ENCODE measurements at regions not wholly inside any gene's neighbourhood (a gene's known extent, or its start where the extent isn't known, plus 50 kb on each side); places are given as distances from the start of the nearest gene placed in this dataset.
"Not testable (repeated sequence)": the region's sequence is repeated elsewhere in the genome, so short reads cannot be mapped to it uniquely, and the experiment has no call there.

- DNase-seq (ENCODE audit: low spot score): not testable (repeated sequence)
These were observed 113.4 kb downstream of the XPNPEP1 start for GRCh38 chr10:109809954-109810353.

- DNase-seq (ENCODE audit: low spot score): not testable (repeated sequence)
These were observed 122.1 kb downstream of the XPNPEP1 start for GRCh38 chr10:109801191-109801590.

GRCh38 chr10:109790647-109791046 lies 132.7 kb downstream of the XPNPEP1 start:
- DNase-seq (ENCODE audit: low spot score): no peak

GRCh38 chr10:109784236-109784635 lies 139.1 kb downstream of the XPNPEP1 start:
- DNase-seq (ENCODE audit: low spot score): no peak

- no peak for DNase-seq (ENCODE audit: low spot score)
These were observed 140.0 kb downstream of the XPNPEP1 start for GRCh38 chr10:109783286-109783685.

- DNase-seq (ENCODE audit: low spot score): no peak
These were observed 142.3 kb downstream of the XPNPEP1 start for GRCh38 chr10:109780997-109781396.

- DNase-seq (ENCODE audit: low spot score): no peak
These were observed 144.3 kb downstream of the XPNPEP1 start for GRCh38 chr10:109778993-109779392.

- no peak for DNase-seq (ENCODE audit: low spot score)
These were observed 149.2 kb downstream of the XPNPEP1 start for GRCh38 chr10:109774121-109774440.

- DNase-seq (ENCODE audit: low spot score): peak; percentile 22
These were observed 149.8 kb downstream of the XPNPEP1 start for GRCh38 chr10:109773288-109774120.

GRCh38 chr10:109770663-109771062 lies 152.6 kb downstream of the XPNPEP1 start:
- DNase-seq (ENCODE audit: low spot score): no peak

- DNase-seq (ENCODE audit: low spot score): no peak
These were observed 153.3 kb downstream of the XPNPEP1 start for GRCh38 chr10:109769966-109770365.

- DNase-seq (ENCODE audit: low spot score): no peak
These were observed 157.5 kb downstream of the XPNPEP1 start for GRCh38 chr10:109765838-109766237.

GRCh38 chr10:109762555-109762954 lies 160.8 kb downstream of the XPNPEP1 start:
- DNase-seq (ENCODE audit: low spot score): peak; percentile 49

GRCh38 chr10:109757670-109758069 lies 165.6 kb downstream of the XPNPEP1 start:
- not testable (repeated sequence) for DNase-seq (ENCODE audit: low spot score)

GRCh38 chr10:109746861-109747260 lies 176.4 kb downstream of the XPNPEP1 start:
- DNase-seq (ENCODE audit: low spot score): no peak

GRCh38 chr10:109744020-109744419 lies 179.3 kb downstream of the XPNPEP1 start:
- no peak for DNase-seq (ENCODE audit: low spot score)

GRCh38 chr10:109743574-109743973 lies 179.7 kb downstream of the XPNPEP1 start:
- DNase-seq (ENCODE audit: low spot score): no peak

GRCh38 chr10:109743146-109743545 lies 180.2 kb downstream of the XPNPEP1 start:
- DNase-seq (ENCODE audit: low spot score): no peak

- DNase-seq (ENCODE audit: low spot score): no peak
These were observed 181.6 kb downstream of the XPNPEP1 start for GRCh38 chr10:109741712-109742111.

GRCh38 chr10:109740436-109740835 lies 182.9 kb downstream of the XPNPEP1 start:
- no peak for DNase-seq (ENCODE audit: low spot score)

- DNase-seq (ENCODE audit: low spot score): no peak
These were observed 185.7 kb downstream of the XPNPEP1 start for GRCh38 chr10:109737626-109738025.

GRCh38 chr10:109737009-109737408 lies 186.3 kb downstream of the XPNPEP1 start:
- no peak for DNase-seq (ENCODE audit: low spot score)

GRCh38 chr10:109735776-109736175 lies 187.5 kb downstream of the XPNPEP1 start:
- no peak for DNase-seq (ENCODE audit: low spot score)
